Testis (tissue), 2 donors: ENCODE measurements at regions not wholly inside any gene's neighbourhood (a gene's known extent, or its start where the extent isn't known, plus 50 kb on each side); places are given as distances from the start of the nearest gene placed in this dataset.

Experiments used
- POLR2A ChIP-seq: fragments of 450-650 bp; IDR thresholded peaks from one replicate; pipeline ENCODE4 v1.6.1; 2017; ENCODE audit warnings: antibody characterized with exemption, mild to moderate bottlenecking, moderate library complexity
- TF ChIP-seq, protein P1 (sequence below), 3 experiments: fragments of 450-650 bp in 2 of 3; fragments of 200-600 bp in 1 of 3; sonication (generic) in 1 of 3; IDR thresholded peaks; one replicate each; pipeline ENCODE4 v1.5.1; 2016 to 2019; ENCODE audit warnings: antibody characterized with exemption in 3 of 3, mild to moderate bottlenecking in 2 of 3, moderate library complexity in 1 of 3

DNA sequence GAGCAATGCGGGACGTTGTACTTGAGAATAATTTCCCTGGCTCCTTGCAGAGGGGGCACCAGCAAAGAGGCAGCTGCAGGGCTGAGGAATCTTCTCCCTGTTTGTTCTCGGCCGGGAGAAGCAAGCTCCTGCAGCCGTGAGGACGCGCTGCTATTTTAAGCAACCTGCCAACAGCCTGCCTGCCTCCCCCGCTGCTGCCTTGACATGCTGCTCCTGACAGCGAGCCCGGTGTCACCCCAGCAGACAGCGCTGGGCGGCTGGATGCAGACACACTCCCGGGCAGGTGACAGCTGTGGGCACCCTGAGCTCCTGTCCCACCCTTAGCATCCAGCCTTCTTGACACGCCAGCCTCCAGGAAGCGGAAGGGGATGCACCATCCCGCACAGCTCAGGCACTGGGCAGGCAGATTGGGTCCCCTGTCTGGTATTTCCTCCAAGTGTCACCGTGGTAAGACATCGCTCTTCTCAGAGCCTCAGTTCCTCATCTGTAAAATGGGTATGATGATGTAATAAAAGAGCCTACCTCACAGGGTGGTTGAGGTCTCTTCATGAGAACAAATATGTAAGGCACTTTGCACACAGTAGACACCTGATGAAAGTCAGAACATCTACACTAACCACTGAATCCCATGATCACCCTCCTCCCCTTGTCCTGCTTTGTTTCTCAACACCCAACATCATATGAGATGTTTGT, 530.6 kb downstream of the MN1 start:
- TF ChIP-seq, protein P1, sequence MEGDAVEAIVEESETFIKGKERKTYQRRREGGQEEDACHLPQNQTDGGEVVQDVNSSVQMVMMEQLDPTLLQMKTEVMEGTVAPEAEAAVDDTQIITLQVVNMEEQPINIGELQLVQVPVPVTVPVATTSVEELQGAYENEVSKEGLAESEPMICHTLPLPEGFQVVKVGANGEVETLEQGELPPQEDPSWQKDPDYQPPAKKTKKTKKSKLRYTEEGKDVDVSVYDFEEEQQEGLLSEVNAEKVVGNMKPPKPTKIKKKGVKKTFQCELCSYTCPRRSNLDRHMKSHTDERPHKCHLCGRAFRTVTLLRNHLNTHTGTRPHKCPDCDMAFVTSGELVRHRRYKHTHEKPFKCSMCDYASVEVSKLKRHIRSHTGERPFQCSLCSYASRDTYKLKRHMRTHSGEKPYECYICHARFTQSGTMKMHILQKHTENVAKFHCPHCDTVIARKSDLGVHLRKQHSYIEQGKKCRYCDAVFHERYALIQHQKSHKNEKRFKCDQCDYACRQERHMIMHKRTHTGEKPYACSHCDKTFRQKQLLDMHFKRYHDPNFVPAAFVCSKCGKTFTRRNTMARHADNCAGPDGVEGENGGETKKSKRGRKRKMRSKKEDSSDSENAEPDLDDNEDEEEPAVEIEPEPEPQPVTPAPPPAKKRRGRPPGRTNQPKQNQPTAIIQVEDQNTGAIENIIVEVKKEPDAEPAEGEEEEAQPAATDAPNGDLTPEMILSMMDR (IDR thresholded peaks at IDR 0.05), result no peak
- TF ChIP-seq POLR2A, result no peak
